ENCODE measurements at regions not wholly inside any gene's neighbourhood (a gene's known extent, or its start where the extent isn't known, plus 50 kb on each side); places are given as distances from the start of the nearest gene placed in this dataset.

DNA sequence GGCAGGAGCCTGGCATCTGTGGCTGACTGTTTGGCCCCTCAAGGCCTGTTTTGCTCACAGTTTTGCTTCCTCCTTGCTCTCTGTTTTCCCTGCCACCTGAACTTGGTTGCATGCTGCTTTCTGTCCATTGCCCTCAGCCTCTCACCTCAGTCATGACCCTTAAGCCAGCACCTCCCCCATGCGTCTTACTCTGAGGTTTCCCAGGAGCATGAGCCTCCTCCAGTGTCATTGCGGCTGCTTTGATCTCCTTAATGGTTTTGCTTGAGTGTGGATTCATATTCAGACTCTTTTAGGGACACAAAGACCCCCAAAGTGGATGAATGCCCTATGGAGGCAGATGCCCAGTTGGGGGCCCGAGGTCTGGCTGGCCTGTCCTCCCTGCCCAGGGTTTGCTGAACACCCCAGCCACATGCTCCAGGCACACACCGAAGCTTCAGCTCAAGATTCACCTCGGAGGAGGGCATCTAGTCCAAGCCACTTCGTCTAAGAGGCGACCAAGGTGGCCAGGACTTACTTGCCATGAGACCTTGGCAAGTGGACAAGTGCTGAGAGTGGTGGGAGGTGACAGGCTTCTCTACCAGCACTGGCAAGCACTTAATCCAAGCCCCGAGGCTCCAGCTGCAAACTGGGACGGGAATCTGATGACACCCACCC, 95.4 kb upstream of the DIO3 start:
- H3K4me2 ChIP-seq (ENCODE audit: insufficient read depth, low read length), result no peak overlapping the region
- peaks cover 38% of the 10 kb centered on the region for H4K20me1 ChIP-seq (ENCODE audit: insufficient read depth, low read length)
- no peaks in the 10 kb centered on the region for H3K4me1 ChIP-seq (ENCODE audit: insufficient read depth, low read length)
- TF ChIP-seq EZH2 (IDR thresholded peaks at IDR 0.05; ENCODE audit: borderline replicate concordance, low read depth, low read length, severe bottlenecking), result no peak
- no peak for TF ChIP-seq CTCF (IDR thresholded peaks at IDR 0.05; ENCODE audit: borderline replicate concordance, extremely low read depth, low read length, poor library complexity, severe bottlenecking)
- ATAC-seq (ENCODE audit: insufficient read depth, low read depth), result no peak
- peaks cover 42% of the 10 kb centered on the region for H3K27me3 ChIP-seq (ENCODE audit: insufficient read depth, low read length, poor library complexity)
- no peak overlapping the region for H3K9ac ChIP-seq (ENCODE audit: low read depth, low read length)
- no peaks in the 10 kb centered on the region for H3K79me2 ChIP-seq (ENCODE audit: insufficient read depth, low read length)
- H3K9me3 ChIP-seq (ENCODE audit: insufficient read depth, low read length, severe bottlenecking), result no peaks in the 10 kb centered on the region
- H3K4me3 ChIP-seq (ENCODE audit: low read depth in 1 of 2, low read length in 2 of 2), result no peak overlapping the region
- H2AFZ ChIP-seq (ENCODE audit: low read depth, low read length), result no peak overlapping the region
- H3K27ac ChIP-seq (ENCODE audit: low read length), result no peak overlapping the region
- DNase-seq, result no peak
- no peaks in the 10 kb centered on the region for H3K36me3 ChIP-seq (ENCODE audit: insufficient read depth, low read length)

DNA sequence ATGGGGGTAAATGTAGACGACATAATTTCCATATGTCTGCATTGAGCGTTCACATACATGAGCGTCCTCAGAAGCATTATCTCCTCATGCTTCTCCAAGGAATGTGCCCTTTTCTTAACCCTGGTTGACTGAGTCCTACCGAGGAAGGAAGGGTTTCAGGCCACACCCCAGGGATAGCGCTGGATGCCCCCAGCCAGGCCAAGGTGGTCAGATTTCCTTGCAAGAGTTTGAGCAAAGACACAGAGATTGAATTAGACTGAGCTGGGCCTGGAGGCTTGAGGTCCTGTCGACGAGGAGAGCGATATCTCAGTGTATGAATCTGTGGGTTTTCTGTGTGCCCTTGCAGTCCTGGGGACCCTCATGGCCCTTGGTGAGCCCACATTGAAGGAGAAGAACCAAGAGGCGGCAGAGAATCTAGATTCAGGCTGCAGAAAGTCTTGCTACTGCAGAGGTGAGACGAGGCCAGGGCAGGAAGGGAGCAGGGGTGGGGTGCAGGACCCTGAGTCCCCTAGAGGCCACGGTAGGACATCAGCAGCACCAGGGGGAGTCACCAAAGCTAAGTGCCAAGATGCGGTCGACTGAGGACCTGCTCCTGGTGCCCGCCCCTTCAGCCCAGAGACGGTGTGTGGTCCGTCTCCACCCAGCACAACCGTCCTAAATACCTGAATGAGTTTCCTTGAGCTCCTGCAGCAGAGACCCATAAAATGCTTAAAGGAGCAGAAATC, 94.7 kb upstream of the DIO3 start:
- TF ChIP-seq EZH2 (IDR thresholded peaks at IDR 0.05; ENCODE audit: borderline replicate concordance, low read depth, low read length, severe bottlenecking) (no peak), CTCF (IDR thresholded peaks at IDR 0.05; ENCODE audit: borderline replicate concordance, extremely low read depth, low read length, poor library complexity, severe bottlenecking) (no peak)
- Histone ChIP-seq H3K9ac (ENCODE audit: low read depth, low read length) (no peak overlapping the region), H3K36me3 (ENCODE audit: insufficient read depth, low read length) (no peaks in the 10 kb centered on the region), H4K20me1 (ENCODE audit: insufficient read depth, low read length) (peaks cover 38% of the 10 kb centered on the region), H3K27ac (ENCODE audit: low read length) (no peak overlapping the region), H3K4me2 (ENCODE audit: insufficient read depth, low read length) (no peak overlapping the region), H3K9me3 (ENCODE audit: insufficient read depth, low read length, severe bottlenecking) (no peaks in the 10 kb centered on the region), H3K79me2 (ENCODE audit: insufficient read depth, low read length) (no peaks in the 10 kb centered on the region), H3K4me3 (ENCODE audit: low read depth in 1 of 2, low read length in 2 of 2) (no peak overlapping the region), H3K27me3 (ENCODE audit: insufficient read depth, low read length, poor library complexity) (peaks cover 42% of the 10 kb centered on the region), H3K4me1 (ENCODE audit: insufficient read depth, low read length) (no peaks in the 10 kb centered on the region), H2AFZ (ENCODE audit: low read depth, low read length) (no peak overlapping the region)
- DNase-seq, result no peak
- no peak for ATAC-seq (ENCODE audit: insufficient read depth, low read depth)

- H3K79me2 ChIP-seq (ENCODE audit: insufficient read depth, low read length), result no peaks in the 10 kb centered on the region
- TF ChIP-seq CTCF (IDR thresholded peaks at IDR 0.05; ENCODE audit: borderline replicate concordance, extremely low read depth, low read length, poor library complexity, severe bottlenecking), result no peak
- TF ChIP-seq EZH2 (IDR thresholded peaks at IDR 0.05; ENCODE audit: borderline replicate concordance, low read depth, low read length, severe bottlenecking), result no peak
- H3K4me2 ChIP-seq (ENCODE audit: insufficient read depth, low read length), result no peak overlapping the region
- H3K9ac ChIP-seq (ENCODE audit: low read depth, low read length), result no peak overlapping the region
- no peak for DNase-seq
- no peak overlapping the region for H2AFZ ChIP-seq (ENCODE audit: low read depth, low read length)
- no peaks in the 10 kb centered on the region for H3K36me3 ChIP-seq (ENCODE audit: insufficient read depth, low read length)
- H3K4me3 ChIP-seq (ENCODE audit: low read depth in 1 of 2, low read length in 2 of 2), result no peak overlapping the region
- H3K27me3 ChIP-seq (ENCODE audit: insufficient read depth, low read length, poor library complexity), result peaks cover 38% of the 10 kb centered on the region
- H3K27ac ChIP-seq (ENCODE audit: low read length), result no peak overlapping the region
- ATAC-seq (ENCODE audit: insufficient read depth, low read depth), result no peak
- no peaks in the 10 kb centered on the region for H3K4me1 ChIP-seq (ENCODE audit: insufficient read depth, low read length)
- peaks cover 37% of the 10 kb centered on the region for H4K20me1 ChIP-seq (ENCODE audit: insufficient read depth, low read length)
- no peaks in the 10 kb centered on the region for H3K9me3 ChIP-seq (ENCODE audit: insufficient read depth, low read length, severe bottlenecking)
These were observed 93.9 kb upstream of the DIO3 start for GRCh38 chr14:101467181-101467926.
